C4-2B (cell line): ENCODE measurements at regions not wholly inside any gene's neighbourhood (a gene's known extent, or its start where the extent isn't known, plus 50 kb on each side); places are given as distances from the start of the nearest gene placed in this dataset.

Experiments
- ZFX ChIP-seq: fragments of 450-650 bp; IDR thresholded peaks from 2 replicates; pipeline ENCODE4 v1.6.1; 2017
- TF ChIP-seq, protein P1 (sequence below): fragments of 450-650 bp; conservative IDR thresholded peaks from 2 replicates; pipeline ENCODE4 v1.5.1; 2017; ENCODE audit warnings: mild to moderate bottlenecking

GRCh38 chrX:99663136-99663535, 746.9 kb downstream of the PCDH19 start:
- TF ChIP-seq, protein P1, sequence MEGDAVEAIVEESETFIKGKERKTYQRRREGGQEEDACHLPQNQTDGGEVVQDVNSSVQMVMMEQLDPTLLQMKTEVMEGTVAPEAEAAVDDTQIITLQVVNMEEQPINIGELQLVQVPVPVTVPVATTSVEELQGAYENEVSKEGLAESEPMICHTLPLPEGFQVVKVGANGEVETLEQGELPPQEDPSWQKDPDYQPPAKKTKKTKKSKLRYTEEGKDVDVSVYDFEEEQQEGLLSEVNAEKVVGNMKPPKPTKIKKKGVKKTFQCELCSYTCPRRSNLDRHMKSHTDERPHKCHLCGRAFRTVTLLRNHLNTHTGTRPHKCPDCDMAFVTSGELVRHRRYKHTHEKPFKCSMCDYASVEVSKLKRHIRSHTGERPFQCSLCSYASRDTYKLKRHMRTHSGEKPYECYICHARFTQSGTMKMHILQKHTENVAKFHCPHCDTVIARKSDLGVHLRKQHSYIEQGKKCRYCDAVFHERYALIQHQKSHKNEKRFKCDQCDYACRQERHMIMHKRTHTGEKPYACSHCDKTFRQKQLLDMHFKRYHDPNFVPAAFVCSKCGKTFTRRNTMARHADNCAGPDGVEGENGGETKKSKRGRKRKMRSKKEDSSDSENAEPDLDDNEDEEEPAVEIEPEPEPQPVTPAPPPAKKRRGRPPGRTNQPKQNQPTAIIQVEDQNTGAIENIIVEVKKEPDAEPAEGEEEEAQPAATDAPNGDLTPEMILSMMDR: no peak
- no peak for TF ChIP-seq ZFX
